HEK293 (cell line): ENCODE measurements at regions not wholly inside any gene's neighbourhood (a gene's known extent, or its start where the extent isn't known, plus 50 kb on each side); places are given as distances from the start of the nearest gene placed in this dataset.

Experiments
- SCRT1 ChIP-seq: fragments of 450-650 bp; formaldehyde crosslinking; IDR thresholded peaks from 2 replicates; pipeline ENCODE4 v1.5.1; 2016; ENCODE audit warnings: missing biosample characterization, missing genetic modification characterization, borderline replicate concordance
- TF ChIP-seq, protein P1 (sequence below): fragments of 450-650 bp; formaldehyde crosslinking; IDR thresholded peaks from 2 replicates; pipeline ENCODE4 v1.5.1; 2017; ENCODE audit warnings: missing biosample characterization, missing genetic modification characterization

DNA sequence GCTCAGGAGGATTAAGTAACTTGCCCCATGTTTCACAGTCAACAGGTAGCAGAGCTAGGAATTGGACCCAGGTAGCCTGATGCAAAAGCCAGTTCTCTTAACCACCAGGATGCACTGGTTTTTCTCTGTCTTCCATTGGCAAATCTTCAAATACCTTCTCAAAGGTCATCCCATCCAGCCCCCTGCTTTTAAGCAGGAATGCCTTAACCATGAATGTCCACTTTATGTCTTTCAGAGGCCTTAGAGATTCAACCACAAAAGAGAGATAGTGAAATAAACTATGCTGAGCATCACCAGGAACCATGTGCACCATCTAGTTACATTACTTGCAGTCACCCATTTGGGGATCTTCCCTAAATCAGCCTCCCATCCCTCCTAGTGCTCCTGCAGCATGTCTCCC, 94.3 kb downstream of the C17orf67 start:
- TF ChIP-seq, protein P1, sequence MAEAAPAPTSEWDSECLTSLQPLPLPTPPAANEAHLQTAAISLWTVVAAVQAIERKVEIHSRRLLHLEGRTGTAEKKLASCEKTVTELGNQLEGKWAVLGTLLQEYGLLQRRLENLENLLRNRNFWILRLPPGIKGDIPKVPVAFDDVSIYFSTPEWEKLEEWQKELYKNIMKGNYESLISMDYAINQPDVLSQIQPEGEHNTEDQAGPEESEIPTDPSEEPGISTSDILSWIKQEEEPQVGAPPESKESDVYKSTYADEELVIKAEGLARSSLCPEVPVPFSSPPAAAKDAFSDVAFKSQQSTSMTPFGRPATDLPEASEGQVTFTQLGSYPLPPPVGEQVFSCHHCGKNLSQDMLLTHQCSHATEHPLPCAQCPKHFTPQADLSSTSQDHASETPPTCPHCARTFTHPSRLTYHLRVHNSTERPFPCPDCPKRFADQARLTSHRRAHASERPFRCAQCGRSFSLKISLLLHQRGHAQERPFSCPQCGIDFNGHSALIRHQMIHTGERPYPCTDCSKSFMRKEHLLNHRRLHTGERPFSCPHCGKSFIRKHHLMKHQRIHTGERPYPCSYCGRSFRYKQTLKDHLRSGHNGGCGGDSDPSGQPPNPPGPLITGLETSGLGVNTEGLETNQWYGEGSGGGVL (tag by site-specific recombination) = no peak
- TF ChIP-seq SCRT1 (tag by site-specific recombination) = no peak
